Adrenal gland (tissue), 5 donors: ENCODE measurements at regions not wholly inside any gene's neighbourhood (a gene's known extent, or its start where the extent isn't known, plus 50 kb on each side); places are given as distances from the start of the nearest gene placed in this dataset.

ENCODE experiments used
- CTCF ChIP-seq, 6 experiments: fragments of 450-650 bp in 4 of 6; fragments of 200-600 bp in 2 of 6; sonication (generic) in 1 of 6; IDR thresholded peaks; 1 replicate in 5 of 6; 2 replicates in 1 of 6; pipeline versions ENCODE4 v1.5.1 to v1.8.0; 2016 to 2021; ENCODE audit warnings: antibody characterized with exemption in 6 of 6, mild to moderate bottlenecking in 2 of 6, moderate library complexity in 1 of 6
- POLR2A ChIP-seq, 2 donors: fragments of 450-650 bp; IDR thresholded peaks; one replicate each; pipeline ENCODE4 v1.6.1; 2017; ENCODE audit warnings: antibody characterized with exemption in 2 of 2, mild to moderate bottlenecking in 2 of 2, moderate library complexity in 1 of 2
- donor health status: DM: no; HTN: no; CAD: no.

- TF ChIP-seq POLR2A (IDR thresholded peaks at IDR 0.05) (no peak), CTCF (IDR thresholded peaks at IDR 0.05) (no peak)
Measured at GRCh38 chr3:22292681-22293080, 541.7 kb upstream of the ZNF385D start.
